Mucosa of stomach (tissue), 1 donor: ENCODE measurements at regions not wholly inside any gene's neighbourhood (a gene's known extent, or its start where the extent isn't known, plus 50 kb on each side); places are given as distances from the start of the nearest gene placed in this dataset.

Experiments
- H3K27me3 ChIP-seq: one replicate; pipeline ENCODE4 v1.7.0; 2013; ENCODE audit warnings: mild to moderate bottlenecking, low read length; ENCODE audit not compliant: control insufficient read depth, insufficient read depth
- H3K36me3 ChIP-seq: one replicate; pipeline ENCODE4 v1.7.0; 2013; ENCODE audit warnings: low read length; ENCODE audit not compliant: control insufficient read depth, insufficient read depth
- H3K4me1 ChIP-seq: one replicate; pipeline ENCODE4 v1.7.0; 2013; ENCODE audit warnings: mild to moderate bottlenecking, low read length; ENCODE audit not compliant: control insufficient read depth, insufficient read depth
- H3K4me3 ChIP-seq: one replicate; pipeline ENCODE4 v1.7.0; 2013; ENCODE audit warnings: low read length
- H3K9ac ChIP-seq: one replicate; pipeline ENCODE4 v1.7.0; 2013; ENCODE audit warnings: mild to moderate bottlenecking, low read length, moderate library complexity
- H3K9me3 ChIP-seq: one replicate; pipeline ENCODE4 v1.7.0; 2013; ENCODE audit warnings: mild to moderate bottlenecking, low read length, moderate library complexity; ENCODE audit not compliant: control insufficient read depth
- donor health status: Pancreatic carcinoma.

GRCh38 chr6:139926711-139927110 is 552.3 kb upstream of the CITED2 start:
- Histone ChIP-seq H3K36me3 (no peaks in the 10 kb centered on the region), H3K4me1 (no peaks in the 10 kb centered on the region), H3K27me3 (no peaks in the 10 kb centered on the region), H3K4me3 (no peak overlapping the region), H3K9me3 (no peaks in the 10 kb centered on the region), H3K9ac (no peak overlapping the region)

- Histone ChIP-seq H3K4me1 (no peaks in the 10 kb centered on the region), H3K27me3 (no peaks in the 10 kb centered on the region), H3K4me3 (no peak overlapping the region), H3K36me3 (no peaks in the 10 kb centered on the region), H3K9ac (no peak overlapping the region), H3K9me3 (no peaks in the 10 kb centered on the region)
Observed at GRCh38 chr6:139925894-139926641, 551.6 kb upstream of the CITED2 start.

- Histone ChIP-seq H3K4me3 (no peak overlapping the region), H3K9ac (no peak overlapping the region), H3K4me1 (no peaks in the 10 kb centered on the region), H3K9me3 (no peaks in the 10 kb centered on the region), H3K36me3 (no peaks in the 10 kb centered on the region), H3K27me3 (no peaks in the 10 kb centered on the region)
Observed at GRCh38 chr6:139923964-139924475, 549.6 kb upstream of the CITED2 start.

GRCh38 chr6:139922236-139922635 is 547.8 kb upstream of the CITED2 start:
- Histone ChIP-seq H3K4me1 (no peaks in the 10 kb centered on the region), H3K9me3 (no peaks in the 10 kb centered on the region), H3K4me3 (no peak overlapping the region), H3K36me3 (no peaks in the 10 kb centered on the region), H3K9ac (no peak overlapping the region), H3K27me3 (no peaks in the 10 kb centered on the region)

DNA sequence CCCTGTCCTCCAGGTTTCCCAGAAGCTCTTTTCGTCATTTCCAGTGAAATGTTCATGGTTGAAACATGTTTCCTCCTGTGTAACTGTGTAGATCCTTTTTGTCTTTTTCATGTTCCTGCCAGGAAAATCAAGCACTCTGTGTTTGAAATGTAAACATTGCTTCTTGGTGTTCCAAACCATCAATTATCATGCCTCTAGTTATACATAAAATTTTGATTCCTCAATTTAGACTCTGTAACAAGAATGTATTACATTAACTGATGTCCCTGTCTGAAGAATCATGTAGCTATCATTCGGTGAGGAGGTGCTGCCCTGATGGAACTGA is 546.3 kb upstream of the CITED2 start:
- Histone ChIP-seq H3K27me3 (no peaks in the 10 kb centered on the region), H3K9ac (no peak overlapping the region), H3K9me3 (no peaks in the 10 kb centered on the region), H3K4me1 (no peaks in the 10 kb centered on the region), H3K4me3 (no peak overlapping the region), H3K36me3 (no peaks in the 10 kb centered on the region)

DNA sequence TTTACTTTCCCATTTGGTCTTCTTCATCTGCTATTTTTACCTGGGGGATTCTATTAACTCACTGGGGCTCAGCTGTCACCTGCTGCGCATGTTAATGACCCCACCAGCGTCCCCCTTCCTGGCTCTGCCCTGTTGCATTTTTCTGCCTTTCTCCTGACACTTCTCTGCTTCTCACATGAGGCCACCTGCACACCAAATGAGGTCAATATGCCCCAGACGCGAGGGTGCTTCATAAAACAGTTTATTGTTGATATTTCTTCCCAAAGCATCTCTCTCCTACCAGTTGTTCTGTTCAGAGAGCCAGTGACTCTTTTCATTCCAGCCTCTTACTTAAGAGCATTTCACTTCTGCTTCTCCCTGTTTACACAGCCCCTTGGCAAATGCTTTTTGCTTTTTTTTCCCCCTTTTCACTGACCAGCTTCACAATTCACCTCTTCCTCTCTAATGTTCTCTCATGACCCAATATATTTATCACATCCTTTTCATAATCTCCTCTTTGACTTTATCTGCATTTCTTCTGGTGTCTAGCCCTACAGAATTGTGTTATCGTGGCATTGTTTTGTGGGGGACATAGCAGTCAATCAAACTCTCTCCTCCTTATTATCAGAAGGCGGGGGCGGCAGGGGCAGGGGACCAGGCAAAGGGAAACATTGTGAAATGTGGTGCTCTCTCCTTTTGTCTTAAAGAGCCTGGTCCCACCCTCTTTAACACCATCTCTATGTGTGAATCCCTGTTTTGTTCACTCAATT is 545.8 kb upstream of the CITED2 start:
- Histone ChIP-seq H3K36me3 (no peaks in the 10 kb centered on the region), H3K9me3 (no peaks in the 10 kb centered on the region), H3K27me3 (no peaks in the 10 kb centered on the region), H3K9ac (no peak overlapping the region), H3K4me1 (no peaks in the 10 kb centered on the region), H3K4me3 (no peak overlapping the region)

- Histone ChIP-seq H3K9ac (no peak overlapping the region), H3K36me3 (no peaks in the 10 kb centered on the region), H3K27me3 (no peaks in the 10 kb centered on the region), H3K9me3 (no peaks in the 10 kb centered on the region), H3K4me3 (no peak overlapping the region), H3K4me1 (no peaks in the 10 kb centered on the region)
Observed at GRCh38 chr6:139919107-139920026, 544.9 kb upstream of the CITED2 start.

- Histone ChIP-seq H3K4me3 (no peak overlapping the region), H3K36me3 (no peaks in the 10 kb centered on the region), H3K4me1 (no peaks in the 10 kb centered on the region), H3K9me3 (no peaks in the 10 kb centered on the region), H3K9ac (no peak overlapping the region), H3K27me3 (no peaks in the 10 kb centered on the region)
Observed at GRCh38 chr6:139917951-139918630, 543.6 kb upstream of the CITED2 start.

GRCh38 chr6:139914910-139915309 is 540.5 kb upstream of the CITED2 start:
- Histone ChIP-seq H3K36me3 (no peaks in the 10 kb centered on the region), H3K4me3 (no peak overlapping the region), H3K27me3 (no peaks in the 10 kb centered on the region), H3K4me1 (no peaks in the 10 kb centered on the region), H3K9me3 (no peaks in the 10 kb centered on the region), H3K9ac (no peak overlapping the region)

DNA sequence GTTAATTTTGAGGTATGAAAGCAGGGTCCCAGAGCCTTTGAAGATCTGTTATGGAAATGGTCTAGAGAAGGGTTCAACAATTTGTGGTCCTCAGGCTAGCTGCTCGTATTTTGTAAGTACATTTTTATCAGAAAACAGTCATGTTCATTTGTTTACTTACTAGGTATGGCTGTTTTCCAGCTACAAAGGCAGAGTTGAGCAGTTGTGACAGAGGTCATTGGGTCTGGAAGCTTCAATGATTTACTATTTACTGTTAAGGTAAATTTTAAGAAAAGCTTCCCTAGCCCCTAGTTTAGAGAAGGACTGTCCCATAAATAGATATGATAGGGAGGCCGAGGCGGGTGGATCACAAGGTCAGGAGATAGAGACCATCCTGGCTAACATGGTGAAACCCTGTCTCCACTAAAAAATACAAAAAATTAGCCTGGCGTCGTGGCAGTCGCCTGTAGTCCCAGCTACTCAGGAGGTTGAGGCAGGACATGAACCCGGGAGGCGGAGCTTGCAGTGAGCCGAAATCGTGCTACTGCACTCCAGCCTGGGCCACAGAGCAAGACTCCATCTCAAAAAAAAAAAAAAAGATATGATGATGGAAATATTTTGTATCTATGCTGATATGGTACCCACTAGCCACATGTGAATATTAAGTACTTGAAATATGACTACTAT is 538.4 kb upstream of the CITED2 start:
- Histone ChIP-seq H3K4me1 (no peaks in the 10 kb centered on the region), H3K27me3 (no peaks in the 10 kb centered on the region), H3K4me3 (no peak overlapping the region), H3K9ac (no peak overlapping the region), H3K9me3 (no peaks in the 10 kb centered on the region), H3K36me3 (no peaks in the 10 kb centered on the region)

DNA sequence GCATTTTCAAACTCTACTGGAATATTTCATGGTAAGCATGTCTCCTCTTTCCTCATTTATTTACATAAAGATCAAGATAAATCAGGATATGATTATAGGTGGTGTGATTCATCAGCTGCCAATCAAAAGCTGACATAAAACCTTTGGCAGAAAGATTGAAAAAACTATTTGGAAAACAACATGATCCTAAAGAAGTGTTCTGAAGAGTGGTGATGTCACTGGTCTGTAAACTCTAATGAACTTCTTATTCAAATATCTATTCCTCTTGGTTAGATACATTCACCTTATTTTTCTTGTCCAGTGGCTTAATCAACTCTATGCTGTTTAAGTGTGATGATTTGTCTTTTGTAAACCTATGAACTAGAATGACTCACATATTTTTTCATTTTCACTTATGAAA is 535.5 kb upstream of the CITED2 start:
- Histone ChIP-seq H3K36me3 (no peaks in the 10 kb centered on the region), H3K27me3 (no peaks in the 10 kb centered on the region), H3K4me3 (no peak overlapping the region), H3K4me1 (no peaks in the 10 kb centered on the region), H3K9me3 (no peaks in the 10 kb centered on the region), H3K9ac (no peak overlapping the region)
